HG02571 (cell line): ENCODE measurements at regions not wholly inside any gene's neighbourhood (a gene's known extent, or its start where the extent isn't known, plus 50 kb on each side); places are given as distances from the start of the nearest gene placed in this dataset.

ENCODE experiments used
- ATAC-seq: cut with Tn5 transposase; IDR thresholded peaks from one replicate; pipeline ENCODE4 v1.9.1; 2021; ENCODE audit warnings: mild to moderate bottlenecking, moderate library complexity; ENCODE audit not compliant: unreplicated experiment

GRCh38 chr4:140250989-140251552 is 97.1 kb upstream of the MAML3 start:
- no peak for ATAC-seq

- no peak for ATAC-seq
Measured at GRCh38 chr4:140249351-140249750, 95.4 kb upstream of the MAML3 start.

GRCh38 chr4:140247237-140247636 is 93.3 kb upstream of the MAML3 start:
- ATAC-seq = no peak

DNA sequence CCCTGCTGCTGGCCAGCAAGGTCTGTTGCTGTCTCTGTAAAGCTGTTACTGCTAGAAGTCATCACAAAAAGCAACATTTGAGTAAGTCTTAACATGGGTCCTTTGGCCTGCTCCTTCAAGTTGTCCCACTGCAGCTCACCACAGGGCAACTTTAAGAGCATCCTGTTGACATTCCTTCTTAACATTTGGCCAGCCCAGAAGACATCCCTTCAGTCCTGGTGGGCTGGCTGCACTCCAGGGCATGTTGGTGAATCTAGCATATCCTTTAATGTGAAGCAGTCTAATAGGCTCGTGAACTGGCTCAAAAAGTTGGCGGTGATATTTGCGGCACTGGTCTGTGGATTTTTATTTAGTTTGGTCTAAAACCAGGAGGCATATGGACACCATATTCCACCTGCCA is 92.2 kb upstream of the MAML3 start:
- ATAC-seq = no peak

- ATAC-seq = no peak
Measured at GRCh38 chr4:140244328-140244727, 90.3 kb upstream of the MAML3 start.

DNA sequence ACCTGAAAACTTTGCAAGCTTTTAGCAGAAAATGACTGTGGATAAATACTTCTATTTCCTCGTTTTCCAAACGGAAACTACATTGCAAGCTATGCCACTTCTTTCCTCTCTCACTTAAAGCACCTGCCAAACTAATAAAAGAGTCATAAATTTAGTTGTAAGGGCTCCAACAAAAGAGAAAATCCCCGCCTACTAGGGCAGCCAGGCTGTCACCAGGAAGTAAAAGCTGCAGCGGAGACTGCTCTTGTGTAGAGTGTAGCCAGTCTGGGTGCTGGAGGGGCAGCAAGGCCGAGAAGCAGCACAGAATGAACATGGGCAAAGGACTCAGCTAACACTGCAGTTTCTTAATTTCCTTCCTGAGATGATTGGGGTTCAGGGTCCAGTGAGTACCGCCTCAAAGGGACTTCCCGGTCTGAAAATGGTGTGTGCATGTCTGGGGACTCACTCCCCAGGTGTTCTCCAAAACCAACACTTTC is 89.3 kb upstream of the MAML3 start:
- ATAC-seq = peak; percentile 58

GRCh38 chr4:140242357-140243277 is 88.6 kb upstream of the MAML3 start:
- ATAC-seq = peak; percentile 51

DNA sequence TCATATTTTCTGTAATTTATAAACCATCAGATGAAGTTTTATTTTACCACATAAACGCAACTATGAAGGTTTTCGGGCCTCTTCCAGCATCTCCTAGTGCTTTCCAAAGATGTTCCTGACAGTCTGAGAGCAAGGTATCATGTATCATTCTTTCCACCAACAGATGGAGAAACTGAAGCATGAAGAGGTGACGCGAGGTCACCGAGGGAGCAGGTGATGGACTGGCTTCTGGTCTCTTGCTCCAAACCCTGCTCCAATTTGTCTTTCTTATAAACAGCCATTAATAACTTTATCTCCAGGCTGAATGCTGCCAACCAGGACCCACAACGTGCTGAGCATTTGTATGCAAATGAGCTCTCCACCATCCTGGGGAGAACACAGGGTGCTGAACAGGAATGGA is 86.3 kb upstream of the MAML3 start:
- no peak for ATAC-seq

GRCh38 chr4:140239311-140239710 is 85.3 kb upstream of the MAML3 start:
- no peak for ATAC-seq

- ATAC-seq = no peak
Measured at GRCh38 chr4:140238351-140239056, 84.5 kb upstream of the MAML3 start.

GRCh38 chr4:140237616-140238350 is 83.8 kb upstream of the MAML3 start:
- no peak for ATAC-seq

- ATAC-seq = no peak
Measured at GRCh38 chr4:140236654-140237169, 82.7 kb upstream of the MAML3 start.

DNA sequence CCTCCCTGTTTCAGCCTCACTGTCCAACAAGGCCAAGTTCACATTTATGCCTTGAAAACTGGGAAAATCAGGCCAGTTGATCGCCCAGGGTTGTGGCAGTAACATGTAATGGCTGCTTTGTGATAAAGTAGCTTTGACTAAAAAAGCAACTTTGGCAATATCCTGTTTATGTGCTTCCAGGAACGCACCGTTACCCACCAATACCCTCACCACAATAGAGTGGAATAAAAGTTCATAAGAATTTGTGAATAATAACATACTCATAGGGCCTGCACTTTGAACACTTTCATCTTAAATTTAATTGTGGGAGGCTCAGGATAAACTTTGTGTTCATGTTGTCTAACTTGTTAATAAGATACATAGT is 80.7 kb upstream of the MAML3 start:
- no peak for ATAC-seq

DNA sequence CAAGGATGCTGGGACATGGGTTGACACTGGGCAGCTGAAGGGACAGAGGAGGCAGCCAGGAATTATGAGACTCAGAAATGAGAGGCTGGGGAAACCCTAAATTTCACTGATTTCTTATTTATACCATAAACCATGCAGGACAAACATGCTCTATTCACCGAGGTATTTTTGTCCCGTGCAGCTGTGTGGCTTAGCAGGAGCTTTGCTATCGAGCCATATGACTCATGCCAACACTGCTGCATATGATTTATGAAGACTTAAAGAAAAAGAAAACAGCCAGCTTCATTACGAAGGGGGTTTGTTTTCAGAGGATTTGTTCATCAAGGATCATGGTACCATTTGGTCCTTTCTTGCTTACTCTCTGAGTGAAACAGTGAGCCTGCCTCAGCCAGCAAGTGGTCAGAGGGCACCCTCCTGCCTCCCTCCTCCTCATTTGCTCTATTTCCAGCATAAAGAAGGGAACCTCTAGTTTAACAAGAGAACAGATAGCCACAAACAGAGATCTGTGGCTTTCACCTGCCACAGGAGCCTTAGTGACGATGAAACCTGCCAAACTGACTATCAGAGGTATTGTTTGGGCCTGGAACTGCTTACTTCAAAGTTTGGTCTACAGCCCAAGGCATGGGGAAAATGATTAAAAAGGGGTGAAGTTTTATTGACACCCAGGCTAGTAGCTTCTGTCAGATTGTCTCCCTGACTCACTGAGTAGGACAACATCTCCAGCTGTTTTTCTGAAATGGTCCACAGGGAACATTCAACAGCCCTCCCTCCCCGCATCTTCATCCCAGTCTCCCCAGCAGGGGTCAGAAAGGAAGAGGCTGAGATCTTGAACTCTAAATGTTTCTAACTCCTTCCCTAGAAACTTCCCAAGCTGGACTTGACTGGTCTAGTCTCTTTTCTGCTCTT is 80.1 kb upstream of the MAML3 start:
- ATAC-seq = no peak

DNA sequence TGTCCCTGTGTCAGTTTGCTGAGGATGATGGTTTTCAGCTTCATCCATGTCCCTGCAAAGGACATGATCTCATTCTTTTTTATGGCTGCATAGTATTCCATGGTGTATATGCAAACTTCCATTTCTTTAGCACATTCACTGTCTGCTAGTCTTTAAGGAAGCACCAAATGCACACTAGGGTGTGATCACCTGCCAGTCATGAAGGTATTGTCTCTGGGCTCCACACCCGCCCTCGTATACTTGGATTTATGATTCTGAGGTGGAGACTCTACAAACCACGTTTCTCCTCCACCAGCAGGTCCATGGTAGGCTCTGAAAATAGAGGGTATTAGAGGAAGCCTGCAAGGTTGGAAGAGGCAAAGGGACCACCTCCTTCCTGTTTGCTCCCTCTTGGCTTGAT is 75.9 kb upstream of the MAML3 start:
- no peak for ATAC-seq

DNA sequence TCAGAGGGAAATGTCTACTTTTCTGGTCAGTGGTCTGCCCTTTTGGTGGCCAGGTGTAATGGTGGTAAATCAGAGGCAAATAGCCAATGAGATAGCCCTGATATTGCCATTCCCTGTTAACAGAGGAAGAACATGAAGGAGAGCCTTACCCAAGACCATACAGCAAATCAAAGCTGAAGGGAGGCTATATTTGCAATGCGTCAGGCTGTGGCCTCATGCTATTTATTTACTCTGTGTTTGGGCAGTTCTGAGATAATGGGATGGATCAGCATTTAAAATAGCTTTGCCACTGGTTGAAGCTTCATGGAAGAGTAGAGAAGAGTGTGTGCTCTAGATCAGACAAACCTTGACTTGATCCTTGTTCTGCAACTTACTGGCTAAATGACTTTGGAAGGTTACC is 73.3 kb upstream of the MAML3 start:
- no peak for ATAC-seq

- ATAC-seq = no peak
Measured at GRCh38 chr4:140223056-140223810, 69.2 kb upstream of the MAML3 start.

DNA sequence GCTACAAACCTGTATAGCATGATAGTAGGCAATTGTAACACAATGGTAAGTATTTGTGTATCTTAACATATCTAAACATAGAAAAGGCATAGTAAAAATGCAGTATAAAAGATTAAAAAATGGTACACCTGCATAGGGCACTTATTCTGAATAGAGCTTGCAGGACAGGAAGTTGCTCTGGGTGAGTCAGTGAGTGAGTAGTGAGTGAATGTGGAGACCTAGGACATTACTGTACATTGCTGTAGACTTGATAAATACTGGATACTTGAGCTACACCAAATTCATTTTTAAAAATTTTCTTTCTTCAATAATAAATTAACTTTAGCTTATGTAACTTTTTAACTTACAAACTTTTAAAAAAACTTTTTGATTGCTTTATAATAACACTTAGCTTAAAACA is 68.2 kb upstream of the MAML3 start:
- no peak for ATAC-seq

GRCh38 chr4:140220058-140220457 is 66.1 kb upstream of the MAML3 start:
- ATAC-seq = no peak
